ENCODE measurements at regions not wholly inside any gene's neighbourhood (a gene's known extent, or its start where the extent isn't known, plus 50 kb on each side); places are given as distances from the start of the nearest gene placed in this dataset.

DNA sequence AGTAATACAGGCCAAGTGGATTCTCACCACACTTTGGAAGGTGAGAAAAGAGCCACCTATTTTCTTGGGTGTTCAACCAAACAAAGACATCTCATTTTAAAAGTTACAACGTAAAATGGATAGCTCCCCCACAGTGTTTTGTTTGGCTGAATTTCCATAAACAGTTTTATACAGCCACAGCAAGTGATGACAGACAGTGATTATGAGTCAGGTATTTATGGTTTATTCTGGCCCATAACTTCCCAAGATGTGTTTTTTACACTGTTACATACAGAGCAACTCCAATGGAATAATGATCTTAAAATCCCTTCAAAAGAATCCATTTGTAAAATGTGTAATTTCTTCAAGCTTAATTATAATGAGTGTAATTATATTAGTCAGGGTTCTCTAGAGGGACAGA lies 421.3 kb downstream of the TLE1 start:
- no peak for DNase-seq (ENCODE audit: low read depth in 1 of 2, low spot score in 1 of 2)

DNA sequence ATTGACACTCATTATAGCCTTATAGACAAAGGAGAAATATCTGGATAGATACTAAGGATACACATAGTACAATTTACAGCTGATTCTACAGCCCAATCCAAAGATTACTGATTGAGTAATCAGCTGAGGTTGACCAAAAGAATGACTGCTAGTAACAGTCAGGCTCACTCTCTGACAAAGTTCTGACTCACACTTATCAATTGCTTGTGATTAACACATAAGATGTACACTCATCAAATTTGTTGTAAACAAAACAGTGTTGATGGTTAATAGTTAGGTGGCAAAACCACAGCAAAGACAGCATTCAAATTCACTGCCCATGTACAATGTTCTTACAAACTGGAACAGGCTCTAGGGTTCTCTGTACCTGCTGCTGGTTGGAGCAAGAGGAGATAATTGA lies 422.7 kb downstream of the TLE1 start:
- no peak for DNase-seq (ENCODE audit: low read depth in 1 of 2, low spot score in 1 of 2)

GRCh38 chr9:81266086-81266485 lies 423.3 kb downstream of the TLE1 start:
- DNase-seq (ENCODE audit: low read depth in 1 of 2, low spot score in 1 of 2), result no peak

DNA sequence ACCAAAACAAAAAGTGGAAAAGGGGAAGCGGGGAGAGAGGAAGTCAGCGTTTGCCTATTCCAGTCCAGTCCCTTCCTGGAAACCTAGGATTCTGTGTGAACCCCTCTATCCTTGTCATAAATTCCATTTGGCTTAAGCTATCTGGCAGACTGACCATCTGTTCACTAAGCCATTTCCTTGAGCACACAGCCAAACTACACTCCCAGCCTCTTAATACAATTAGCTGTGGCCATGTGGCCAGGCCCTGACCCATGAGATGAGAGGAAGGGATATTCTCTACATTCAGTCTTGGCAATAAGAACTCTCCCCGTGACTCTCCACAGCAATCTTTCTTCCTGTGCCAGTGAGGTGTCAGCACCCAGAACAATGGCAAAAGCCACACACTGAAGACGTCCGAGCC lies 424.8 kb downstream of the TLE1 start:
- DNase-seq (ENCODE audit: low read depth in 1 of 2, low spot score in 1 of 2), result no peak

DNA sequence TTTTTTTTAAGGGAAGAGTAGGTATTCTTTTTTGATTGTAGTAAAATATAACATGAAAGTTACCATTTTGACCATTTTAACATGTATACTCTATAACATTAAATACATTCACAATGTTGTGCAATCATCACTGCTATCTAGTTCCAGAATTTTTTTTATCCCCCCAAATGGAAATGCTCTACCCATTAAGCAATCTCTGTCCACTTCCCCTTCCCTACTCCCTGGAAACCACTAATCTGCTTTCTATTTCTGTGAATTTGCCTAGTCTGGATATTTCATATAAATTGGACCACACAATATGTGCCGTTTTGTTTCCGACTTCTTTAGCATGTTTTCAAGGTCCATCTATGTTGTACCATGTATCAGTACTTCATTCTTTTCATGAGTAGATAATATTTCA lies 429.5 kb downstream of the TLE1 start:
- DNase-seq (ENCODE audit: low read depth in 1 of 2, low spot score in 1 of 2), result no peak

DNA sequence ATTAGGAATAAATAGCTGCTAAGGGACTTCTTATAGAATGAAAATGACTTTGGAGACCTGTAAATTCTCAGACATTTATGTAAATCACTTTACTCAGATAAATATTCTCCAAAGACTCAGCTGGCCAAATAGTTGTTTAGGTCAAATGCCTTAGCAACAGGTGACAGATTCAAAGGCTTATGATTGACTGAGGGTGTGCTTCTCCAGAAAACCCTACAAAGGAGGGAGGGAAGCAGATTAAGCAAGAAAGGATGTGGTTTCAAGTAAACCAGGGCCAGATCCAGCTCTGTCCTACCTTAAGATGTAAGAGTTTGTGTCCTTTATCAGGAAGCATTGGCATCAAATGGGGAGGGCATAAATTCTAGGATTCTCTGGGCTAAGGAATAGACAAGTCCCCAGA lies 433.0 kb downstream of the TLE1 start:
- no peak for DNase-seq (ENCODE audit: low read depth in 1 of 2, low spot score in 1 of 2)

DNA sequence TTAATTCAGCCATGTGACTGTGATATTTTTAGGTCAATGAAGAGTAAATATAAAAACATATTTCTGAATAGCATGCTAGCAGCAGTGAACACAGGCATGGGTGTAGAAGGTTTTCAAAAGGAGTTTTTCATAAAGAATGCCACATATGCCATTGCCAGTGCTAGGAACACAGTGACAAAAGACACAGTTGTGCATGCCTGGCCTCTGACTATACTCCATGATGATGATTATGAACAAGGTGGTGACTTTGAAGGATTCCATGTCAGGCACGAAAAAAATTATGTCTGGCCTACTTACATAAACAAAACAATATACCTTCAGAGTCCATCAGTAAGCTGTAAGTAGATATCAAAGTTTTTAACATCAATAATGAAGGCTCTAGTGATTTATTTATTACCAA lies 438.7 kb downstream of the TLE1 start:
- DNase-seq (ENCODE audit: low read depth in 1 of 2, low spot score in 1 of 2), result no peak

DNA sequence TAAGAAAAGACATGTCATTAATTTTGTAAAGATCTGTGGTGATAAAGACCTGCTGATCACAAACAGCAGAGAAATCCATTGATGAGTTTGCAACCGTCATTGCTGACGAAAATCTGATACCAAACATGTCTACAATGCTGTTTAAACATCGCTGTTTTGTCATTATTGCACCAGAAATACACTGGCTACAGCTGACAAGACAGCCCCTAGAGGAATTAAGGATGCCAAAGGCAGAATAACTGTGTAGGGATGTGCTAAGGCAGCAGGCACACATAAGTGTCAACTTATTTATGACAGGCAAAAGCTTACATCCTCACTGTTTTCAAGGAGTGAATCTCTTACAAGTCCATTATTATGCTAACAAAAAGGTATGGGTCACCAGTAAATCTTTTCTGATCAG lies 439.3 kb downstream of the TLE1 start:
- DNase-seq (ENCODE audit: low read depth in 1 of 2, low spot score in 1 of 2), result no peak

DNA sequence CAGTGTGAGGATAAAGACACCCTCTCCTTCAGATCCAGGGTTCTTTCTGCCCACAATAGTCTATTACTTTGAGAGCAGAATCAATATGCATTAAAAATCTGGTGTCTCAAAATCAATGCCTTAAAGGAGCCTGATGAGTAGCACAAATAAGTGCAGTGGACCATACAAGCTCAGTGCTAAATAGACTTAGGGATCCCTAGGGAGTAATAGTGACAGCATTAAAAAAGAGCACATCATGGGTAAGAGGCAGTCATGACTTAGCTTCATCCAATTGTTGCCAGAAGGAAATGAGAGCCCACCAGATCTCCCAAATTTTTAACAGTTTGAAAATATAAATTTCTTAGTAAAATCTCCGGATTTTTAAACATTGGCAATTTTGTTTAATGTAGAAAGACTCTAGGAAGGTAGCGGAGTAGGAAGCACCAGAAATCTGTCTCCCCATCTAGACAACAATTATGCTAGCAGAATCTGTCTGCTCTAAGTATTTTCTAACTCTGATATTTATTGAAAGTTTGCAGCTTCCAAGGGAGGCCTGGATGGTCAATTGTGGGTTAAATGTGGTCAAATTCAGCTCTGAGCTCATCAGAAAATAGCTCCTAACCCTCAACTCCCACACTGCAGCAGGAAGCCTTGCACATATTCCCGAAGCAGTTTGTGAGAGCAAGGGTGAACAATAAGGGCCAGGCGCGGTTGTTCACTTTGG lies 443.9 kb downstream of the TLE1 start:
- no peak for DNase-seq (ENCODE audit: low read depth in 1 of 2, low spot score in 1 of 2)

DNA sequence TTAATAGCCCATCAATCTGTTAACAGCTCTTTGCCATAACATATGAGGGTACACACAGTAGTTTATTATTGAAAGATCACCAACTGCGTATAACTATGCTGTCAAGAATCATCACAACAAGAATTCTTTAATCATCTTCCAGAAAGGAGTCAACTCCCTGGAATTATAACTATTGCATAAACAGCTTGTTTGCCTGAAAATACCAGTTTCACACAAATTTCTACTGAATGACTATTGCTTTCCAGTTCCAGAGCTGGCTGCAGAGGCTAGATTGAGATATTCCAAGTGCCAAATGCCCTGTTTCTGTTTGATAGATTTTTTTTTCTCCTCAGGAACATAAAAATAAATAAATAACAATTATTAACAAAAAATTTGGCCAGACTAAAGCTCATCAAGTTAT lies 444.7 kb downstream of the TLE1 start:
- DNase-seq (ENCODE audit: low read depth in 1 of 2, low spot score in 1 of 2), result no peak

DNA sequence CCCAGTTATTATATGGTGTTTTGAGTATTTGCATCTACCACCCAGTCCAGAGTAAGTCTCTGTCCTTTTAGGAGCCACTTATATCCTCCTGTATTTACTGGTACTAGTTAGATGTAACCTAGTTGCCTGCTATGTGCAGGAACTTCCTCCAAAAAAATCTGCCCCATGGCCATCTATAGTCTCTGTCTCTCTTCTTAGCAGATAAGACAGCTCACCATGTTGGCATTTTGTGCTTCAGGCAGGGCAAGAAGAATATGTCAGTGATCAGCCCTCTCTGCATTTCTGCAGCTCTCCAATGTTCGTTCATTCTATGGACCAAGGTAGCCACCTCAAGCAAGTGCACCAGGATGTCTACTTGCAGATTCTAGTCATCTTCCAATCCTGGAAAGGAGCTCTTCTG lies 446.5 kb downstream of the TLE1 start:
- DNase-seq (ENCODE audit: low read depth in 1 of 2, low spot score in 1 of 2), result no peak

- no peak for DNase-seq (ENCODE audit: low read depth in 1 of 2, low spot score in 1 of 2)
Measured at GRCh38 chr9:81239388-81239787, 450.0 kb downstream of the TLE1 start.

- DNase-seq (ENCODE audit: low read depth in 1 of 2, low spot score in 1 of 2), result no peak
Measured at GRCh38 chr9:81237565-81238231, 451.6 kb downstream of the TLE1 start.

GRCh38 chr9:81234924-81235610 lies 454.3 kb downstream of the TLE1 start:
- no peak for DNase-seq (ENCODE audit: low read depth in 1 of 2, low spot score in 1 of 2)

GRCh38 chr9:81231011-81231410 lies 458.3 kb downstream of the TLE1 start:
- DNase-seq (ENCODE audit: low read depth in 1 of 2, low spot score in 1 of 2), result no peak

- DNase-seq (ENCODE audit: low read depth in 1 of 2, low spot score in 1 of 2), result no peak
Measured at GRCh38 chr9:81227507-81228245, 461.7 kb downstream of the TLE1 start.

- no peak for DNase-seq (ENCODE audit: low read depth in 1 of 2, low spot score in 1 of 2)
Measured at GRCh38 chr9:81225596-81225995, 463.8 kb downstream of the TLE1 start.

DNA sequence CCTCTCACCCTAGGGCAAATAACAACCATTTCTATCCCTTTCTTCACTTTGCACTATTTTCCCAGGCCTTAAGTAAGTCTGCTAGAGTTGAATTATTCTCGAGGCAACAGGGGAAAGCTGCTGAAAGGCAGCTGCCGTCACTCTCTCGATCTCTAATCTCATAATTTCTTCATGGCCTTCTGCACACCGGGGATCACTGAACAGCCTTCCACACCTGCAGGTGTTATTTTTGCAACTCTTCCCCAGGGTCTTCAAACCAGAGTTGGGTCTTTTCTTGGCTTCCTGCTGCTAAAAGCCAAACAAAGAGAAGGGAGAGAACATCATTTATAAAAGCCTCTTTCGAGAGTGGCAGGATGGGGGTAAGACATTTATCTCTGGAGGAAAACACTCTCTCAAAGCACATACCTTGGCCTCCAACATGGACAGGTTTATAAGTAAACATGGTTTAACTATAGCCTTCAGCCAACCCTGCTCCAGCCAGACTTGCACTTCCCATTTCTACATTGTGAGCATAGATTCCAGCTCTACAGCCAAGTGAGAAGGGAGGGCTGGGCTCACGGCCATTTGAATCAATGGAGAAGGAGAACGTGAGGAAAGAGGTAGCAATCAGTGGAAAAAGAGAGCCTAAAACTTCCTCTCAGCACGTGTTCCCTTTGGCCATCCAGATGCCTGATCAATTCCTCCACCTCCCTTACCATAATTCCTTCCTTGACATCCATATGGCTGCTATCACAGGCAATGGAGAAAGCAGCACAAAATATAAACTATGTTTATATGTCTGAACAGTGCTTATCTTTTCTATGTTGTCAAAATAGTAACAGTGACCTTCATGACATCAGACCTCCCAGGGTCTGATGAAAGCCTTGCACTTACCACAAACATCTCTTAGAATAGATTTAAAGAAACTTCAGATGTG lies 464.9 kb downstream of the TLE1 start:
- DNase-seq (ENCODE audit: low read depth in 1 of 2, low spot score in 1 of 2), result no peak

DNA sequence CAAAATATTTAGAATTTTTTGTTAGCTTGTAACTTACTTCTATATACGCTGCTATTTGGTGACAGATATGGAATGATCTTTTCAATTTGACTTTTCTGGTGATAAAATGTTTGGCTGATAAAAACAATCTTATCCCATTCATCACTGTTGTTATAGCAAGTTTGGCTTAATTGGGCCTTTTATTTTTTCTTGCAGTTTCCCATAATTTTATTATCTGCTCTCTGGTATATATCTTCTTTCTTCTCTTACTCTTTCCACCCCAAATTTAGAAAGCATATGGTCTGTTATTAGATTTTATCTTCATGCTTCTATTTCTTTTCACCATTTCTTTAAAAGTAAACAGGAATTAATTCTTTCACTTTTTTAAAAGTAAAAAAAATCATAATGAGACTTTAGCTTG lies 474.4 kb downstream of the TLE1 start:
- no peak for DNase-seq (ENCODE audit: low read depth in 1 of 2, low spot score in 1 of 2)

DNA sequence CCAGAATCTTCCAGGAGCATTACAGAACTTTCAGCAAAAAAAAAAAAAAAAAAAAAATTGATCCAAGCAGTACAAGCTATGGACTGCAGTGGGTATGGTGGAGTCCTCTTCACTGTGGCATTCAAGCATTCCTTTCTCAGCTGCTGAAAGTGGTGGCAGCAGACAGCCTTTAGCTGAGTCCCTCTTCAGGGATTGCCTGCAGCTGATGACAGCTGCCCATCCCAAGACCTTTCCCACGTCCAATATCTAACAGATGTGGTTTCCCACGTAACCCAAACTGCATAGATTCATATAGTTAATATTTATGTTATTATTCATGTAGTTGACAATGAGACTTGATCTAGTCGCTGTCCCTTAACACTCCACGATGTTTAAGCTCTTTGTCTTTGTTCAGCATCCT lies 475.9 kb downstream of the TLE1 start:
- DNase-seq (ENCODE audit: low read depth in 1 of 2, low spot score in 1 of 2), result no peak

- no peak for DNase-seq (ENCODE audit: low read depth in 1 of 2, low spot score in 1 of 2)
Measured at GRCh38 chr9:81211741-81212140, 477.6 kb downstream of the TLE1 start.

Data from activated T-helper 1 cell treated with anti-CD3 and anti-CD28 coated beads, Interleukin-2, amount 50 U/mL, for 16 hours (primary cell).